ENCODE measurements at regions not wholly inside any gene's neighbourhood (a gene's known extent, or its start where the extent isn't known, plus 50 kb on each side); places are given as distances from the start of the nearest gene placed in this dataset.

- no peak for TF ChIP-seq CTCF (IDR thresholded peaks at IDR 0.05)
- intact Hi-C loops (cut with DNase I): no loop called here
- ATAC-seq: no peak
- no peaks in the 10 kb centered on the region for H3K27me3 ChIP-seq
- H3K36me3 ChIP-seq: no peaks in the 10 kb centered on the region
- 93 to 95% methylated on average over 3 of the region's 3 CpGs for WGBS, 2 donors
- no peak overlapping the region for H3K4me3 ChIP-seq
- H3K4me1 ChIP-seq: peaks cover 0 to 25% (median 8%) of the 10 kb centered on the region in 9 donors
- no peaks in the 10 kb centered on the region for H3K9me3 ChIP-seq
- H3K27ac ChIP-seq: no peak overlapping the region
- no peak for DNase-seq
These were observed 238.8 kb downstream of the GADD45G start for GRCh38 chr9:89843591-89843990.

GRCh38 chr9:89844075-89844474, 239.3 kb downstream of the GADD45G start:
- no peak for ATAC-seq
- Histone ChIP-seq H3K4me3 (no peak overlapping the region), H3K4me1 (peaks cover 0 to 23% (median 7%) of the 10 kb centered on the region in 9 donors), H3K9me3 (no peaks in the 10 kb centered on the region), H3K27me3 (no peaks in the 10 kb centered on the region), H3K36me3 (no peaks in the 10 kb centered on the region), H3K27ac (no peak overlapping the region)
- DNase-seq: no peak
- intact Hi-C loops (cut with DNase I): no loop called here
- WGBS, 2 donors: 96 to 98% methylated on average over 5 of the region's 5 CpGs
- TF ChIP-seq CTCF (IDR thresholded peaks at IDR 0.05): no peak

- intact Hi-C loops (cut with DNase I): no loop called here
- no peak for TF ChIP-seq CTCF (IDR thresholded peaks at IDR 0.05)
- Histone ChIP-seq H3K27ac (no peak overlapping the region), H3K4me3 (no peak overlapping the region), H3K9me3 (no peaks in the 10 kb centered on the region), H3K27me3 (no peaks in the 10 kb centered on the region), H3K4me1 (peaks cover 0 to 18% (median 3%) of the 10 kb centered on the region in 9 donors), H3K36me3 (no peaks in the 10 kb centered on the region)
- DNase-seq (no peak), ATAC-seq (no peak)
- 92% methylated on average over 6 of the region's 6 CpGs for WGBS, 2 donors
These were observed 239.7 kb downstream of the GADD45G start for GRCh38 chr9:89844535-89844934.

GRCh38 chr9:89845321-89845720, 240.5 kb downstream of the GADD45G start:
- no peak for TF ChIP-seq CTCF (IDR thresholded peaks at IDR 0.05)
- Histone ChIP-seq H3K36me3 (no peaks in the 10 kb centered on the region), H3K27me3 (no peaks in the 10 kb centered on the region), H3K9me3 (no peaks in the 10 kb centered on the region), H3K27ac (no peak overlapping the region), H3K4me3 (no peak overlapping the region), H3K4me1 (peaks cover 0 to 13% (median 1%) of the 10 kb centered on the region in 9 donors)
- ATAC-seq (no peak), DNase-seq (no peak)
- intact Hi-C loops (cut with DNase I): no loop called here
- 51 to 69% methylated on average over 3 of the region's 3 CpGs for WGBS, 2 donors
